ELF-1 (cell line): ENCODE measurements at regions not wholly inside any gene's neighbourhood (a gene's known extent, or its start where the extent isn't known, plus 50 kb on each side); places are given as distances from the start of the nearest gene placed in this dataset.

Experiments used
- DNase-seq: peaks from one replicate; pipeline ENCODE4 v3.0.0-alpha.2; 2016; ENCODE audit warnings: low read depth, low spot score

- DNase-seq = no peak
Observed at GRCh38 chr3:144141496-144141895, 169.9 kb downstream of the DIPK2A start.

GRCh38 chr3:144142151-144142840 lies 170.7 kb downstream of the DIPK2A start:
- no peak for DNase-seq

- no peak for DNase-seq
Observed at GRCh38 chr3:144148356-144148755, 176.7 kb downstream of the DIPK2A start.

- no peak for DNase-seq
Observed at GRCh38 chr3:144151983-144152382, 180.4 kb downstream of the DIPK2A start.

- DNase-seq = no peak
Observed at GRCh38 chr3:144160627-144161026, 189.0 kb downstream of the DIPK2A start.

- no peak for DNase-seq
Observed at GRCh38 chr3:144162042-144162441, 190.4 kb downstream of the DIPK2A start.

GRCh38 chr3:144164352-144164751 lies 192.7 kb downstream of the DIPK2A start:
- no peak for DNase-seq

GRCh38 chr3:144165482-144165881 lies 193.9 kb downstream of the DIPK2A start:
- DNase-seq = no peak

GRCh38 chr3:144167634-144168033 lies 196.0 kb downstream of the DIPK2A start:
- no peak for DNase-seq

GRCh38 chr3:144173491-144173890 lies 201.9 kb downstream of the DIPK2A start:
- no peak for DNase-seq

- no peak for DNase-seq
Observed at GRCh38 chr3:144175644-144176425, 204.2 kb downstream of the DIPK2A start.

- DNase-seq = no peak
Observed at GRCh38 chr3:144177649-144178048, 206.0 kb downstream of the DIPK2A start.

GRCh38 chr3:144178607-144179006 lies 207.0 kb downstream of the DIPK2A start:
- no peak for DNase-seq

GRCh38 chr3:144181062-144181461 lies 209.4 kb downstream of the DIPK2A start:
- DNase-seq = no peak

- DNase-seq = no peak
Observed at GRCh38 chr3:144182501-144182900, 210.9 kb downstream of the DIPK2A start.

GRCh38 chr3:144185276-144185675 lies 213.7 kb downstream of the DIPK2A start:
- DNase-seq = no peak

- no peak for DNase-seq
Observed at GRCh38 chr3:144187531-144188210, 216.0 kb downstream of the DIPK2A start.

- no peak for DNase-seq
Observed at GRCh38 chr3:144189044-144189443, 217.4 kb downstream of the DIPK2A start.

- DNase-seq = no peak
Observed at GRCh38 chr3:144197116-144197515, 225.5 kb downstream of the DIPK2A start.

- no peak for DNase-seq
Observed at GRCh38 chr3:144197582-144197981, 226.0 kb downstream of the DIPK2A start.

- no peak for DNase-seq
Observed at GRCh38 chr3:144200004-144200403, 228.4 kb downstream of the DIPK2A start.

- DNase-seq = no peak
Observed at GRCh38 chr3:144200466-144200865, 228.8 kb downstream of the DIPK2A start.

- DNase-seq = no peak
Observed at GRCh38 chr3:144221761-144222160, 250.1 kb downstream of the DIPK2A start.
